HG03039 (cell line): ENCODE measurements at regions not wholly inside any gene's neighbourhood (a gene's known extent, or its start where the extent isn't known, plus 50 kb on each side); places are given as distances from the start of the nearest gene placed in this dataset.

Source experiments
- ATAC-seq: cut with Tn5 transposase; IDR thresholded peaks from one replicate; pipeline ENCODE4 v1.9.1; 2021; ENCODE audit warnings: mild to moderate bottlenecking, moderate library complexity; ENCODE audit not compliant: unreplicated experiment

DNA sequence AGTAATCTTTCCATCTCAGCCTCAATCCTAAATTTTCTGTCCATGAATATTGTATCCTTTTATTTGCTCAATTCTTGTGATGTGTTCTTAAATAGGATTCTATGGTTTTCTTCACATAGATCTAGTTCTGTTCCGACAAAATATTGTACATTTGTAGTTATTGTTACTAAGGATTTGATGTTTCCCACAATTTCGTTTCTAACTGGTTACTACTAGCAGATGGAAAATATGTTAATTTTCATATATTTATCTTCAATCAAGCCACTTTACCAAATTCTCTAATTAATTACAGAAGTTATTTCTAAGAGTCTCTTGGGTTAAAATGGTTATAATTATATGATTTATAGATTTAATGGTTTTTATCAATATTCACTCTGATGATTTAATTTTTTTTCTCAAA is 60.3 kb downstream of the SEC61B start:
- ATAC-seq, result no peak

DNA sequence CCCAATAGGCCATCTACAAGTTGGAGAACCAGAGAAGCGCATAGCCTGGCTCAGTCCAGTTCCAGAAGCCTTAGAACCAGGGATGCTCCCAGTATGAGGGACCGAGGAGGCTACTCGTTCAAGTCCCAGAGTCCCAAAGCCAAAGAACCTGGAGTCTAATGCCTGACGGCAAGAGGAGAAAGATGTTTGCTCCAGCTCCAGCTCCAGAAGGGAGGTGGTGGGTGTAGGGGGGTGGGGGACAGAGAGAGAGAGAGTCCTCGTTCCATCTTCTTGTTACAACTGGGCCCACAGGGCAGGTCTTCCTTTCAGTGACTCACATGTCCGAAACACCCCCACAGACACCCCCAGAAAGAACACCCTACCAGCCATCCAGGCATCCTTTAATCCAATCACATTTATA is 63.9 kb downstream of the SEC61B start:
- ATAC-seq, result no peak

GRCh38 chr9:99286536-99286935 is 64.5 kb downstream of the SEC61B start:
- ATAC-seq, result no peak

- ATAC-seq, result no peak
Observed at GRCh38 chr9:99287641-99288040, 65.6 kb downstream of the SEC61B start.

DNA sequence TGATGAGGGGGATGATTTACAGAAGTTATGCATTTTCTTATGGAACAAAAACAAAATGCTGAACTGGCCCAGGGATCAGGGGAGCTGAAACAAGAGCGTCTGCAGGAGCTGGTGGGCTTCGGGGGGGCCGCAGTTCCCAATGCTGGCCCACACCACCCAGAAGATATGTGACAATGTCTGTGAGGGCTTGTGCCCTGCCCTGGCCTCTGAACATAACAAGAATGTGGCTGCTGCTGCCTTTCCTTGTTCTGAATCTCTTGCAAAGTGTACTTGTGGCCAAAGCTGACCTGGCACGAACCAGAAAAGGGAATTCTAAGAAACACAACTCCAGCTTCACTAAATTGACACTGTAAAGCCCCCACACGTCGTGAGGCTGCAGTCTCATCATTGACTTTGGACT is 66.7 kb downstream of the SEC61B start:
- ATAC-seq, result no peak

GRCh38 chr9:99294850-99295461 is 72.9 kb downstream of the SEC61B start:
- ATAC-seq, result no peak

GRCh38 chr9:99296291-99296951 is 74.3 kb downstream of the SEC61B start:
- no peak for ATAC-seq

DNA sequence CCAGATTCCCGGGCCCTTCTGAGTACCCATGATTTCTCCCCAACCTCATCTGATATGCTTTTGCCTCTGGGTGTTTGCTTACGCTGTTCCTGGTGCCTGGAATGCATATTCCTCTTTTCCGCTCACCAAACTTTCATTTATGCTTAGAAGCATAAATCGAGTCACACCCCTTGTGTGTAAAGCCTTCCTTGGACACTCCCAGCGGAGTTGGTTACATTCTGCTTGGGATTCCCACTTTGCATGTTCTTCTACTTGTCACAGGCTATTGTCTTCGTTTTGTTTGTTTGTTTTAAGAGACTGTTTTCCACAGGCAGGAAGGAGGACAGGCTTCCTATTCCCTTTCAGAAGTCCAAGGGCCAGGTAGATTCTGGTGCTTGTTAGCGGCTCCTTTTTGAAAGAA is 76.5 kb downstream of the SEC61B start:
- no peak for ATAC-seq

- no peak for ATAC-seq
Observed at GRCh38 chr9:99299211-99300102, 77.4 kb downstream of the SEC61B start.

DNA sequence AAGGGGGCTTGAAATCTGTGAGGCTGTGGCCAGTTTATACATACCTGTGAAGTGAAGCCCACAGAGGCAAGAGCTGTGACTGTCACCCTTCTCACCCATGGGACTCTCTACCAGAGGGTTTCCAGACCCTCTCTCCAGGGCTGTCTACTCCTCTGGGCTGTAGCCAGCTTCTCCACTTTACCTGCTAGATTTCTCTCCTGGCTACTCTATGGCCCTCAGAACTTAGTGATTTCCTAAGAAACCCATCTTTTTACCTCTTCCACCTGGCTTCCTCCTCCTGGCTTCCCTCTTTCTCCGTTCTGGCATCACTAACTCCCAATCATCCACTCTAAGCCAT is 78.0 kb downstream of the SEC61B start:
- no peak for ATAC-seq

DNA sequence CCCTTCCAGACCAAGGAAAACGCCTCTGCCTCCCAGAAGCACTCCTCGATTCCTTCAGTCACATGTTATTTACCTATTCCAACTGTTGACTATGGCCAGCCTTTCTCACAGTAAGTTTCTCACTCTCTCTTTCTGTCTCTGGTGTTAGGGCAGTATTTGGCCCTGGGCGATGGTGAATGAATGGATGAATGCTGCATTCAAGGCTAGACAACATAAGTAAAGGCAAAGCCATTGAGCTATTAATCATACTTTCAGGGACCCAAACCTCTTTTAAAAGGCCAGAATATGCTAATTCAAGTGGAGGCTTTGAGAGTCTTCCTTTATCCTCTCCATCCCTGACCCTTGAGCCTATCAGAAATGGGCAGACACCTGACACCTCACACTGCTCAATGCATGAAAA is 78.5 kb downstream of the SEC61B start:
- ATAC-seq, result no peak

DNA sequence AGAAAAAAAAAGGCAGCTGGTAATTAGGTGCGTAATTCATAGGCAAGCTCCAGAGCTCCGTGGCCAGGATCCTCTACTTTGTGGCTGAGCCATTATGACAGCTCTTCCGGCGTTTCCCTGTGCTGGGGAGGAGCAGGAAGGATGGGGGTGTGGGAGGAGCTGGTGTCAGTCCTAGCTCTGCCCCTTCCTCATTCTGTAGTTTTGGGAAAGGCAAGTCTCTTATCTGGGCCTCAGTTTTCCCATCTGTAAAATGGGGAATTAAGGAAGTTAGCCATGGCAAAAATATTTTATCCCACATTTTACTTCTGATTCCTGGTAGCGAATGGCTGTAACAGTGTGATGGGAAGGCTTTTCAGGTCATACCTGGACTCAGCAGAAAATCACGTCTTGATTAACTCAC is 81.1 kb downstream of the SEC61B start:
- ATAC-seq, result no peak

GRCh38 chr9:99305124-99305523 is 83.0 kb downstream of the SEC61B start:
- no peak for ATAC-seq

DNA sequence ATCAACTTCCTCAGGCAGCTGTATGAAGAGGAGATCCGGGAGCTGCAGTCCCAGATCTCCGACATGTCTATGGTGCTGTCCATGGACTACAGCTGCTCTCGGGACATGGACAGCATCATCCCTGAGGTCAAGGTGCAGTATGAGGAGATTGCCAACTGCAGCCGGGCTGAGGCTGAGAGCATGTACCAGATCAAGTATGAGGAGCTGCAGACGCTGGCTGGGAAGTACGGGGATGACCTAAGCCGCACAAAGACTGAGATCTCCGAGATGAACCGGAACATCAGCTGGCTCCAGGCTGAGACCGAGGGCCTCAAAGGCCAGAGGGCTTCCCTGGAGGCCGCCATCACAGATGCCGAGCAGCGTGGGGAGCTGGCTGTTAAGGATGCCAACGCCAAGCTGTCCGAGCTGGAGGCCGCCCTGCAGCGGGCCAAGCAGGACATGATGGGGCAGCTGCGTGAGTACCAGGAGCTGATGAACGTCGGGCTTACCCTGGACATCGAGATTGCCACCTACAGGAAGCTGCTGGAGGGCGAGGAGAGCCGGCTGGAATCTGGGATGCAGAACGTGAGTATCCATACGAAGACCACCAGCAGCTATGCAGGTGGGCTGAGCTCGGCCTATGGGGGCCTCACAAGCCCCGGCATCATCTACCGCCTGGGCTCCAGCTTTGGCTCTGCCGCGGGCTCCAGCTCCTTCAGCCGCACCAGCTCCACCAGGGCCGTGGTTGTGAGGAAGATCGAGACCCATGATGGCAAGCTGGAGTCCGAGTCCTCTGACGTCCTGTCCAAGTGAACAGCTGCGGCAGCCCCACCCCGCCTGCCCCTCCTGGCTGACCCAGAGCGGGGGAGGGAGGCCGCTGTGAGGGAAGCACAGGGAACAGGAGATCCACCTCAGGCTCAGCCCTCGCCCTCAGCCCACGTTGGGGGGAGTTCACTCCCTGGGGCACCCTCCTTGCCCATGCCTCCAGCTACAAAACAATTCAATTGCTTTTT is 84.0 kb downstream of the SEC61B start:
- ATAC-seq, result no peak

- no peak for ATAC-seq
Observed at GRCh38 chr9:99307851-99308250, 85.8 kb downstream of the SEC61B start.

DNA sequence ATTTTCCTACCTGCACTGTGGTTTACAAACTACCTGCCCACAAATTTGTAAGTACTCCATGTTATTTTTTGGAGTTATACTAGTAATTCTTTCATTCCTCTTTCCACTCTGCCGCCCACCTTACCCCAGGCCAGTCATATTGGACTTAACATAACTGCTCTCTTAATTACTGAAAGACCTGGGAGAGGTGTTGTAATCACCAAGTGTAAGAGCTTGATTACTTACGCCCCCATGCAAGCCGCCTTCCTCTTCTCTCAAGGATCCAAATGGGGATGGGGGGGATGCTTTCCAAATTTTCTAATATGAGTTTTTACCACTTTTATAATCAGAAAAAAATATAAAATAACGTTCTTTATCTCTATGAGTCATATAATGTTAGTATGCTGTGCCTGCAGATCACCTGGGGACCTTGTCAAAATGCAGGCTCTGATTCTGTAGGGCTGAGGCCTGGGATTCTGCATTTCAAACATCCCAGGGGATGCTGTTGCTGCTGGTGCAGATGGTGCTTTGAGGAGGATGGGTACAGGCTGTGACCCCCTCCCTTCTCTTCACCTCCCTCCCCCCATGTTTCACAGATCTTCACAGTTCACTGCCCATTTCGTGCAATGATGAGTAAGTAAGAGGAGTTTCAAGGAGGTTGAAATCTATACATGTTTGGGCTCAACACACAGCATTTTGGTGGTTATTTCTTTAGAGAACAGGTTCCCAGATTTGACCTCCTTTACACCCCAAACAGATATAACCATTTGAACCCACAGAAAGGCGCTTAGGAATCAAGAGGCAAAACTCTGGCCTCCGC is 87.3 kb downstream of the SEC61B start:
- no peak for ATAC-seq

DNA sequence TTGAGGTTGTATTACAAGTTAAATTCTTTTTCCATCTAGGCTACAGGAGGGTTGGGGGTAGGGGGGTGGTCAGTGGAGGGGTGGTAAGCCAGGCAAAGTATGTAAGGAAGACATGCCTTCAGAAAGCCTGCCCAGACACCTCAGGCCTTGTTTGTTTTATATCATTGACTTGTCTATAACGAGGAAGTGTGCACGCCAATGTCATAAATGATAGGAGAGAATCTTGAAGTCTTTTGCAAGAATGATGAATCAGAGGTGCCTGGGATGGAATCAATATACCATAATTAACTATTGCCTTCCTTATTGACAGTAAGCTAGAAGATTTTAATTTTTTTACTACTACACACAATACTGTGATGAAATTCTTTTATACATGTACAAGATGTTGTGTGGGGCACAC is 90.7 kb downstream of the SEC61B start:
- no peak for ATAC-seq

DNA sequence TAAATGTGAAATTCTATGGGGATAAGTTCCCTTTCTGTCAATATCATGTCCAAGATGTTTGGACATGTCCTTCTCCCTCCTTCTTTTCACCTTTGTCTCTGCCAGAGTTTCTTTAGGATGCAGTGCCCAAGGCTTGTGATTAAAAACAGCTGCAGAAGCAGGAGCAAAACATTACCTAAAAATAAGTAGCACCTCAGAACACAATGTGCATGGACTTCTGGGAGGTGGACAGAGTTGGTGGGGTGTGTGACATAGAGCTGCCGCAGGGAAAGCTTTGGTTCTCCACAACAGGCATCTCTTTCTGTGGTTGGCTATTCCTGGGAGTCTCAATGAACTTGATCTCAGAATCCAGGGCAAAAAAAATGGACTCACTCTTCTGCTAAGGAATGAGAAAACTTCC is 97.0 kb downstream of the SEC61B start:
- ATAC-seq, result no peak

- no peak for ATAC-seq
Observed at GRCh38 chr9:99322299-99322698, 100.2 kb downstream of the SEC61B start.
